ENCODE measurements at regions not wholly inside any gene's neighbourhood (a gene's known extent, or its start where the extent isn't known, plus 50 kb on each side); places are given as distances from the start of the nearest gene placed in this dataset.
"Not testable (repeated sequence)": the region's sequence is repeated elsewhere in the genome, so short reads cannot be mapped to it uniquely, and the experiment has no call there.

DNA sequence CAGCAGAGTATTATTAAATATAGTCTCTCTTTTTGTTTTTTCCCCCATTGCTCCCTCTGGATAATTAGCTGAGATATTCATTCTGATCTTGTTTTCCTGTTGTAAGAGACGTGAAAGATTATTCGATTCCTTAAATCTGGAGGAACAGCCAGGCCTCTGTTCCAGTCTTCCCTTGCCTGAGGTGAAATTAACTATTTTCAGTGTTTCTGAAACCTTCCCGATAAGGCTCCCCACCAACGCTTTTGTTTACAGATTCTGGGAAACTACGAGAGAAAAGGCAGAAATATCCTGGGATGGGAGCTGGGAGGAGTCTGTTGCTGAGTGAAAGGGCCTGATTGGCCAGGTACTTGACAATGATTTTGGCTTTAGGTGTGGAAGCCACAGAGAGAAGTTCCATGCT, 63.6 kb upstream of the AGR3 start:
- Histone ChIP-seq H3K79me2 (ENCODE audit: control insufficient read depth, insufficient read depth, low read length) (no peaks in the 10 kb centered on the region), H3K36me3 (ENCODE audit: control insufficient read depth in 2 of 2, extremely low read depth in 1 of 2, insufficient read depth in 2 of 2, low read length in 2 of 2) (no peaks in the 10 kb centered on the region), H3K4me2 (ENCODE audit: control insufficient read depth, extremely low read depth, insufficient read depth, low read depth, low read length) (no peak overlapping the region), H3K4me1 (ENCODE audit: control insufficient read depth, extremely low read depth, insufficient read depth, low read length) (no peaks in the 10 kb centered on the region), H3K9ac (ENCODE audit: control insufficient read depth, extremely low read depth, insufficient read depth, low read length) (no peak overlapping the region), H3K9me3 (ENCODE audit: control insufficient read depth, low read depth, low read length) (peaks cover 2% of the 10 kb centered on the region), H4K20me1 (ENCODE audit: control insufficient read depth, extremely low read depth, insufficient read depth, low read length) (no peaks in the 10 kb centered on the region), H3K4me3 (ENCODE audit: control insufficient read depth in 2 of 3, extremely low read depth in 1 of 3, insufficient read depth in 2 of 3, low read depth in 1 of 3, low read length in 3 of 3) (no peak overlapping the region), H2AFZ (ENCODE audit: control insufficient read depth, low read length) (no peak overlapping the region), H3K27ac (ENCODE audit: control insufficient read depth, insufficient read depth, low read length) (no peak overlapping the region), H3K27me3 (ENCODE audit: control insufficient read depth, extremely low read depth, insufficient read depth, low read length) (no peaks in the 10 kb centered on the region), H3K9me1 (ENCODE audit: control insufficient read depth, extremely low read depth, insufficient read depth, low read length) (no peaks in the 10 kb centered on the region)
- dilution Hi-C loops (cut with MboI; ENCODE audit: extremely low pct_ligation_motif_present, low sequenced_read_pairs), result no loop called here
- DNase-seq (ENCODE audit: low read depth, low spot score), result no peak
- TF ChIP-seq, protein P1, sequence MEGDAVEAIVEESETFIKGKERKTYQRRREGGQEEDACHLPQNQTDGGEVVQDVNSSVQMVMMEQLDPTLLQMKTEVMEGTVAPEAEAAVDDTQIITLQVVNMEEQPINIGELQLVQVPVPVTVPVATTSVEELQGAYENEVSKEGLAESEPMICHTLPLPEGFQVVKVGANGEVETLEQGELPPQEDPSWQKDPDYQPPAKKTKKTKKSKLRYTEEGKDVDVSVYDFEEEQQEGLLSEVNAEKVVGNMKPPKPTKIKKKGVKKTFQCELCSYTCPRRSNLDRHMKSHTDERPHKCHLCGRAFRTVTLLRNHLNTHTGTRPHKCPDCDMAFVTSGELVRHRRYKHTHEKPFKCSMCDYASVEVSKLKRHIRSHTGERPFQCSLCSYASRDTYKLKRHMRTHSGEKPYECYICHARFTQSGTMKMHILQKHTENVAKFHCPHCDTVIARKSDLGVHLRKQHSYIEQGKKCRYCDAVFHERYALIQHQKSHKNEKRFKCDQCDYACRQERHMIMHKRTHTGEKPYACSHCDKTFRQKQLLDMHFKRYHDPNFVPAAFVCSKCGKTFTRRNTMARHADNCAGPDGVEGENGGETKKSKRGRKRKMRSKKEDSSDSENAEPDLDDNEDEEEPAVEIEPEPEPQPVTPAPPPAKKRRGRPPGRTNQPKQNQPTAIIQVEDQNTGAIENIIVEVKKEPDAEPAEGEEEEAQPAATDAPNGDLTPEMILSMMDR (optimal IDR thresholded peaks at IDR 0.05 in 1 of 3, IDR thresholded peaks at IDR 0.05 in 1 of 3, conservative IDR thresholded peaks at IDR 0.05 in 1 of 3; ENCODE audit: extremely low read depth in 1 of 3, insufficient read depth in 2 of 3, low read length in 3 of 3), result no peak
- TF ChIP-seq EZH2 (IDR thresholded peaks at IDR 0.05; ENCODE audit: low read length), result no peak
- FAIRE-seq, result no peak

DNA sequence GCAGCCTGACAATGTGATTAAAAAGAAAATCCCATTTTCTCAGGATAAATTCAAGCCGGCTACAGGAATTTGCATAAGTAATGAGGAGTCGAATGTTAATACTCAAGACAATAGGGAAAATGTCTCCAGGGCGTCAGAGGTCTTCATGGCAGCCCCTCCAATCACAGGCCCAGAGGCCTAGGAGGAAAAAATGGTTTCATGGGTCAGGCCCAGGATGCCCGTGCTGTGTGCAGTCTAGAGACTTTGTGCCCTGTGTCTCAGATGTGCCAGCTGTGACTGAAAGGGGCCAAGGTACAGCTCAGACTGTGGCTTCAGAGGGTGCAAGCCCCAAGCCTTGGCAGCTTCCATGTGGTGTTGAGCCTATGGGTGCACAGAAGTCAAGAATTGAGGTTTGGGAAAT, 66.3 kb upstream of the AGR3 start:
- H3K27ac ChIP-seq (ENCODE audit: control insufficient read depth, insufficient read depth, low read length); H3K79me2 ChIP-seq (ENCODE audit: control insufficient read depth, insufficient read depth, low read length); FAIRE-seq; H4K20me1 ChIP-seq (ENCODE audit: control insufficient read depth, extremely low read depth, insufficient read depth, low read length); H3K4me1 ChIP-seq (ENCODE audit: control insufficient read depth, extremely low read depth, insufficient read depth, low read length); dilution Hi-C loops (cut with MboI; ENCODE audit: extremely low pct_ligation_motif_present, low sequenced_read_pairs); H3K9ac ChIP-seq (ENCODE audit: control insufficient read depth, extremely low read depth, insufficient read depth, low read length); H3K27me3 ChIP-seq (ENCODE audit: control insufficient read depth, extremely low read depth, insufficient read depth, low read length); H3K4me2 ChIP-seq (ENCODE audit: control insufficient read depth, extremely low read depth, insufficient read depth, low read depth, low read length); H3K4me3 ChIP-seq (ENCODE audit: control insufficient read depth in 2 of 3, extremely low read depth in 1 of 3, insufficient read depth in 2 of 3, low read depth in 1 of 3, low read length in 3 of 3); H3K9me3 ChIP-seq (ENCODE audit: control insufficient read depth, low read depth, low read length); H3K9me1 ChIP-seq (ENCODE audit: control insufficient read depth, extremely low read depth, insufficient read depth, low read length); H3K36me3 ChIP-seq (ENCODE audit: control insufficient read depth in 2 of 2, extremely low read depth in 1 of 2, insufficient read depth in 2 of 2, low read length in 2 of 2); H2AFZ ChIP-seq (ENCODE audit: control insufficient read depth, low read length); DNase-seq (ENCODE audit: low read depth, low spot score): not testable (repeated sequence)

DNA sequence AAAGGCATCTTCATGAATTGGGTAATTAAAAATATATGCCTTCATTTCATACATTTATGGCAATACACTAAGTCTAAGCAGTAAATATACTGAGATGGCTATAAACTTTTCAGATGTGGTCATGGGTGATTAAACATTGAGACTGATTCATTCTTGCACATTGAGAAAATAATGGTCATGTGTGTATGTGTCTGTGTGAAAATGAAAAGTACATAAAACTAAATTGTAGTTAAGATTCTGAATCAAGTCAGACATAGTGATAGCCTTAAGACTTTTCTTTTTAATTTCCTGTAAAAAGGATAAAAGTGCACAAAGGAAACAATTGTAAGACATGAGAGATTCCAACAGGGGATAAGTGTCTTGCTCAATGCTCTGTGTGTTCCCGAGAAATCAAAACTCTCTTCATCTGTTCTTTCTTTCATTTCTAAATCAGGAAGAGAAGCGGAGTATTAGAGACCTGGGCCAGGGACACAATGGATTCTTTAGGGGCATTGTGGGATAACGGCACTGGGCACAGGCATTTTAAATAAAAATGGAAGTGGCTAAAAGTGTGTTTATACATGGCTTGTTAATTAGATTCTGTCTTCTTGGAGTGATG, 69.8 kb upstream of the AGR3 start:
- FAIRE-seq (no peak), DNase-seq (ENCODE audit: low read depth, low spot score) (no peak)
- Histone ChIP-seq H3K4me3 (ENCODE audit: control insufficient read depth in 2 of 3, extremely low read depth in 1 of 3, insufficient read depth in 2 of 3, low read depth in 1 of 3, low read length in 3 of 3) (no peak overlapping the region), H3K27ac (ENCODE audit: control insufficient read depth, insufficient read depth, low read length) (no peak overlapping the region), H3K4me2 (ENCODE audit: control insufficient read depth, extremely low read depth, insufficient read depth, low read depth, low read length) (no peak overlapping the region), H3K36me3 (ENCODE audit: control insufficient read depth in 2 of 2, extremely low read depth in 1 of 2, insufficient read depth in 2 of 2, low read length in 2 of 2) (no peaks in the 10 kb centered on the region), H4K20me1 (ENCODE audit: control insufficient read depth, extremely low read depth, insufficient read depth, low read length) (no peaks in the 10 kb centered on the region), H3K9ac (ENCODE audit: control insufficient read depth, extremely low read depth, insufficient read depth, low read length) (no peak overlapping the region), H3K27me3 (ENCODE audit: control insufficient read depth, extremely low read depth, insufficient read depth, low read length) (no peaks in the 10 kb centered on the region), H3K4me1 (ENCODE audit: control insufficient read depth, extremely low read depth, insufficient read depth, low read length) (no peaks in the 10 kb centered on the region), H3K9me3 (ENCODE audit: control insufficient read depth, low read depth, low read length) (peaks cover 2% of the 10 kb centered on the region), H2AFZ (ENCODE audit: control insufficient read depth, low read length) (no peak overlapping the region), H3K79me2 (ENCODE audit: control insufficient read depth, insufficient read depth, low read length) (no peaks in the 10 kb centered on the region), H3K9me1 (ENCODE audit: control insufficient read depth, extremely low read depth, insufficient read depth, low read length) (no peaks in the 10 kb centered on the region)
- dilution Hi-C loops (cut with MboI; ENCODE audit: extremely low pct_ligation_motif_present, low sequenced_read_pairs), result no loop called here
- no peak for TF ChIP-seq EZH2 (IDR thresholded peaks at IDR 0.05; ENCODE audit: low read length)
- TF ChIP-seq, protein P1 (optimal IDR thresholded peaks at IDR 0.05 in 1 of 3, IDR thresholded peaks at IDR 0.05 in 1 of 3, conservative IDR thresholded peaks at IDR 0.05 in 1 of 3; ENCODE audit: extremely low read depth in 1 of 3, insufficient read depth in 2 of 3, low read length in 3 of 3), result no peak

Data from keratinocyte (primary cell).